B cell (primary cell): ENCODE measurements at regions not wholly inside any gene's neighbourhood (a gene's known extent, or its start where the extent isn't known, plus 50 kb on each side); places are given as distances from the start of the nearest gene placed in this dataset.

ENCODE experiments used
- EZH2 ChIP-seq: IDR thresholded peaks from 2 replicates; pipeline ENCODE4 v1.6.1; 2012; ENCODE audit warnings: borderline replicate concordance, low read depth, mild to moderate bottlenecking, moderate library complexity, low read length; ENCODE audit not compliant: insufficient read depth, poor library complexity, severe bottlenecking
- TF ChIP-seq, protein P1 (sequence below): fragments of 200-600 bp; IDR thresholded peaks from one replicate; pipeline ENCODE4 v1.8.0; 2022; ENCODE audit warnings: antibody characterized with exemption, mild to moderate bottlenecking

DNA sequence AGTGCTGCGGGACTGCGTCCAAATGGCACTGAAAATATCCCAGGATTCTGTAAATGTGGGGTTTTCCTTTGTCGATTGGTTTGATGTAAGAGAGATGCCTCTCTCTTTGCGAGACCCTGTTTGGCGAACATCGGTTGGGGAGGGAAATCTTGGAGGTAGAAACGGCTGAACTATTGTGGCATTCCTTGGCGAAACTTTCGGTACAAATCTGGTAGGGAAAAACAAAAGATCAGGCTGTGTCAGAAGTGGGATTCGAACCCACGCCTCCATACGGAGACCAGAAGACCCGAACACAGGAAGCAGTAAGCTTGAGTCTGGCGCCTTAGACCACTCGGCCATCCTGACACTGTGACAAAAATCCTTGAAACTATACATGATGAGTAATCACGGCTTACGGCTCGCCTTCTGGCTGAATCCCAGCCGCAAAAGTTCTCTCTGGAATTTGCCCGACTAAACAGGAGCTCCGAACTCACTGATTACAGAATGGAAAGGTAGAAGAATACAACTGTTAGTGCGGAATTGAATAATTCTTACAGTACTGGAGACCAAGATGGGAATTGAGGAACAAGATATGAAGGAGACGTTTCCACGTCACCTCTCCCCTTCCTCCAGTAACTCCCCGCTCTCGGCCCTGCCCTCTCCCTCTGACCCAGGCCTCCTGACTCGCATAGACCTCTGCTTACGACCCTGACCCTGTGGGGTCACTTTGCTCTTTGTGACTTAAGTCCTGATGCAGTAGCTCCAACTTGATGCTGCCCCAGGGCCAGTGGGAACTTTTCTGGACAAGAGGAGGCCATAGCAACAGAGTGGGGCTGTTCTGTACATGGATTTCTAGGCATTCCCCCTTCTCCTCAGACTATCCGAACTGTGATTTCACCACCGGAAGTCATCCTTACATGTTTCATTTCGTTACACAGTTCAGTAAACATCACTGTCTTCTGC lies 132.8 kb upstream of the ZNF184 start:
- TF ChIP-seq, protein P1, sequence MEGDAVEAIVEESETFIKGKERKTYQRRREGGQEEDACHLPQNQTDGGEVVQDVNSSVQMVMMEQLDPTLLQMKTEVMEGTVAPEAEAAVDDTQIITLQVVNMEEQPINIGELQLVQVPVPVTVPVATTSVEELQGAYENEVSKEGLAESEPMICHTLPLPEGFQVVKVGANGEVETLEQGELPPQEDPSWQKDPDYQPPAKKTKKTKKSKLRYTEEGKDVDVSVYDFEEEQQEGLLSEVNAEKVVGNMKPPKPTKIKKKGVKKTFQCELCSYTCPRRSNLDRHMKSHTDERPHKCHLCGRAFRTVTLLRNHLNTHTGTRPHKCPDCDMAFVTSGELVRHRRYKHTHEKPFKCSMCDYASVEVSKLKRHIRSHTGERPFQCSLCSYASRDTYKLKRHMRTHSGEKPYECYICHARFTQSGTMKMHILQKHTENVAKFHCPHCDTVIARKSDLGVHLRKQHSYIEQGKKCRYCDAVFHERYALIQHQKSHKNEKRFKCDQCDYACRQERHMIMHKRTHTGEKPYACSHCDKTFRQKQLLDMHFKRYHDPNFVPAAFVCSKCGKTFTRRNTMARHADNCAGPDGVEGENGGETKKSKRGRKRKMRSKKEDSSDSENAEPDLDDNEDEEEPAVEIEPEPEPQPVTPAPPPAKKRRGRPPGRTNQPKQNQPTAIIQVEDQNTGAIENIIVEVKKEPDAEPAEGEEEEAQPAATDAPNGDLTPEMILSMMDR, result no peak
- no peak for TF ChIP-seq EZH2
